Dermis blood vessel endothelial cell (primary cell): ENCODE measurements at regions not wholly inside any gene's neighbourhood (a gene's known extent, or its start where the extent isn't known, plus 50 kb on each side); places are given as distances from the start of the nearest gene placed in this dataset.

ENCODE experiments used
- DNase-seq: peaks from one replicate; pipeline ENCODE4 v3.0.0; 2010

- no peak for DNase-seq
Observed at GRCh38 chr4:151930372-151930771, 169.6 kb upstream of the GATB start.

GRCh38 chr4:151928112-151928511 is 167.3 kb upstream of the GATB start:
- DNase-seq: no peak

- no peak for DNase-seq
Observed at GRCh38 chr4:151922811-151923210, 162.0 kb upstream of the GATB start.

- DNase-seq: no peak
Observed at GRCh38 chr4:151922306-151922705, 161.5 kb upstream of the GATB start.

- DNase-seq: no peak
Observed at GRCh38 chr4:151921811-151922210, 161.0 kb upstream of the GATB start.

GRCh38 chr4:151921386-151921785 is 160.6 kb upstream of the GATB start:
- DNase-seq: no peak

- DNase-seq: no peak
Observed at GRCh38 chr4:151917145-151917734, 156.4 kb upstream of the GATB start.

GRCh38 chr4:151912632-151913031 is 151.8 kb upstream of the GATB start:
- DNase-seq: no peak

GRCh38 chr4:151911970-151912369 is 151.2 kb upstream of the GATB start:
- no peak for DNase-seq

- no peak for DNase-seq
Observed at GRCh38 chr4:151908734-151909497, 148.1 kb upstream of the GATB start.

GRCh38 chr4:151908201-151908600 is 147.4 kb upstream of the GATB start:
- DNase-seq: no peak

- DNase-seq: no peak
Observed at GRCh38 chr4:151906438-151906837, 145.6 kb upstream of the GATB start.

- DNase-seq: no peak
Observed at GRCh38 chr4:151905197-151905596, 144.4 kb upstream of the GATB start.

GRCh38 chr4:151901631-151902030 is 140.8 kb upstream of the GATB start:
- DNase-seq: no peak

- DNase-seq: no peak
Observed at GRCh38 chr4:151896880-151897279, 136.1 kb upstream of the GATB start.

GRCh38 chr4:151895671-151896070 is 134.9 kb upstream of the GATB start:
- DNase-seq: no peak

- no peak for DNase-seq
Observed at GRCh38 chr4:151894246-151894645, 133.4 kb upstream of the GATB start.

- DNase-seq: no peak
Observed at GRCh38 chr4:151888367-151888866, 127.6 kb upstream of the GATB start.

GRCh38 chr4:151887816-151888180 is 127.0 kb upstream of the GATB start:
- DNase-seq: no peak

GRCh38 chr4:151887031-151887815 is 126.4 kb upstream of the GATB start:
- no peak for DNase-seq

- no peak for DNase-seq
Observed at GRCh38 chr4:151885123-151885522, 124.3 kb upstream of the GATB start.

GRCh38 chr4:151883747-151884146 is 122.9 kb upstream of the GATB start:
- DNase-seq: no peak

- DNase-seq: no peak
Observed at GRCh38 chr4:151882072-151882803, 121.4 kb upstream of the GATB start.
